Lower leg skin (tissue), 3 donors: ENCODE measurements at regions not wholly inside any gene's neighbourhood (a gene's known extent, or its start where the extent isn't known, plus 50 kb on each side); places are given as distances from the start of the nearest gene placed in this dataset.

Experiments used
- POLR2A ChIP-seq, 2 donors: fragments of 450-650 bp; IDR thresholded peaks; one replicate each; pipeline ENCODE4 v1.6.1; 2016 to 2017; ENCODE audit warnings: antibody characterized with exemption in 2 of 2, mild to moderate bottlenecking in 1 of 2, moderate library complexity in 1 of 2
- TF ChIP-seq, protein P1 (sequence below), 3 donors: fragments of 450-650 bp; IDR thresholded peaks; one replicate each; pipeline ENCODE4 v1.5.1; 2016; ENCODE audit warnings: antibody characterized with exemption in 3 of 3, mild to moderate bottlenecking in 3 of 3, moderate library complexity in 2 of 3

DNA sequence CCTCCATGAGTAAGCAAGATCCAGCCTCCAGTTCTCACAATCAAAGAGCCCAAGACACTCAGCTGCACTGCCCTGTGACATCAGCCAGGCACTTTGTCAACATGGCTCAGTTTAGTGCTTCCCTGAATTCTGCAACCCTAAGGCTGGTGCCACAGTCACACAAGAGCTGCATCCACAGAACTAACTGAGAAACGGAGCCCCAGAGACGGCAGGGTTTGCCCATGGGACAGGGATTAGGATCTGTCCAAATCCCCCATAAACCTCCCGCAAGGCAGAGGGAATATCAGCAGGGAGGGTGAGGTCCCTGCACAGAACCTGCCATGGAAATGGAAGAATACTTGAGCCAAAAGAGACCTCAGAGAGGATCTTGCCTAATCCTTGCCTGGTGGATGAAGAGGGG is 70.4 kb upstream of the UQCRFS1 start:
- TF ChIP-seq, protein P1, sequence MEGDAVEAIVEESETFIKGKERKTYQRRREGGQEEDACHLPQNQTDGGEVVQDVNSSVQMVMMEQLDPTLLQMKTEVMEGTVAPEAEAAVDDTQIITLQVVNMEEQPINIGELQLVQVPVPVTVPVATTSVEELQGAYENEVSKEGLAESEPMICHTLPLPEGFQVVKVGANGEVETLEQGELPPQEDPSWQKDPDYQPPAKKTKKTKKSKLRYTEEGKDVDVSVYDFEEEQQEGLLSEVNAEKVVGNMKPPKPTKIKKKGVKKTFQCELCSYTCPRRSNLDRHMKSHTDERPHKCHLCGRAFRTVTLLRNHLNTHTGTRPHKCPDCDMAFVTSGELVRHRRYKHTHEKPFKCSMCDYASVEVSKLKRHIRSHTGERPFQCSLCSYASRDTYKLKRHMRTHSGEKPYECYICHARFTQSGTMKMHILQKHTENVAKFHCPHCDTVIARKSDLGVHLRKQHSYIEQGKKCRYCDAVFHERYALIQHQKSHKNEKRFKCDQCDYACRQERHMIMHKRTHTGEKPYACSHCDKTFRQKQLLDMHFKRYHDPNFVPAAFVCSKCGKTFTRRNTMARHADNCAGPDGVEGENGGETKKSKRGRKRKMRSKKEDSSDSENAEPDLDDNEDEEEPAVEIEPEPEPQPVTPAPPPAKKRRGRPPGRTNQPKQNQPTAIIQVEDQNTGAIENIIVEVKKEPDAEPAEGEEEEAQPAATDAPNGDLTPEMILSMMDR (IDR thresholded peaks at IDR 0.05) = no peak
- no peak for TF ChIP-seq POLR2A (IDR thresholded peaks at IDR 0.05)
